Occipital lobe (tissue), 1 donor: ENCODE measurements at regions not wholly inside any gene's neighbourhood (a gene's known extent, or its start where the extent isn't known, plus 50 kb on each side); places are given as distances from the start of the nearest gene placed in this dataset.
"Not testable (repeated sequence)": the region's sequence is repeated elsewhere in the genome, so short reads cannot be mapped to it uniquely, and the experiment has no call there.

Experiments
- DNase-seq: peaks from one replicate; lab custom pipeline; 2025; lab: John Stamatoyannopoulos, UW

GRCh38 chr13:22932632-22933412 lies 248.0 kb upstream of the SGCG start:
- not testable (repeated sequence) for DNase-seq

DNA sequence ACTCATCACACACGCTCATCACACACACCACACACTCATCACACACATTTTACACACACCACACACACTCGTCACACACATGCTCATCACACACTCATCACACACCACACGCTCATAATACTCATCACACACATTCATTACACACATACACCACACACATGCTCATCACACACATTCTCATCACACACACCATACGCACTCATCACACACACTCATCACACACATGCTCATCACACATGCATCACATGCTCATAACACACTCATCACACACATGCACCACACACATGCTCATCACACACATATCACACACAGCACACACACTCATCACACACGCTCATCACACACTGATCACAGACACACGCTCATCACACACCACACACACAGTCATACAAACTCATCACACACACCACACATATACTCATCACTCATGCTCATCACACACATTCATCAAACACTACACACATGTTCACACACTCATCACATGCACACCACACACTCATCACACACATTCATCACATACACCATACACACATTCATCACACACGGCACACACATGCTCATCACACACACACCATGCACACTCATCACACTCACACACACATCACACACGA lies 247.1 kb upstream of the SGCG start:
- no peak for DNase-seq

DNA sequence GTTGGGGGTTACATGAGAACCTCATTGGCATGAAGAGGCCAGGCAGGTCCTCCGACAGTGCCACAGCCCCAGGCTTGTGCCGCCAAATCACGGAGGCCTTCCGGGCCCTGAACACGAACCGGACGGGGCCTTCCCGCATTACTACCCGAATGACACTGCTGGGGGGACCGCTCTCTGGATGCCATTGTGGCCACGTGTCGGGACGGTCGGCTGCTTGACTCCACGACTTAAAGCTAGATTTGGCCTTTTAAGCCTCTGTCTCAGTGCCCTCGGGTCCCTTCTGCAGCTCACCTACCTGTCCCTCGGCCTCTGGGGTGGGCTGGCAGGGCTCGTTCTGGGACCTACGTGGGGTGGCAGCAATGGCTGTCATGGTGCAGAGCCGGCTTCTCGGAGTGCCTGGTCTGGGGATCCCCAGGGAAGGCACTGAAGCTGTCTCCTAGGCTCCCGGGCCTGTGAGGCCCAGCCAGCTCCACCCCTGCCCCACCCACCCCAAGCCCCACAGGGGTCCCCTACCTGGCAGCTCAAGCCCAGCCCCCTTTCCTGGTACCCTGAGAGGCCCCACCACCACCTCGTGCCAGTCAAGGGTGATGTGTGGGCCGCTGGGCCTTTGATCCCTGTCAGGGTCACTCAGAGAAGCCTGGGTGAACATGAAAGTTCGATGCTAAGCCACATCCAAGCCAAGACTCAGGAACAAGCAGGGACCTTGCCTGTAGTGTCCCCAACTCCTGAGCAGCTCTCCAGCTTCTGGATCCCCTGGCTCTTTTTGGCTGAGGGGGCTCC lies 245.8 kb upstream of the SGCG start:
- no peak for DNase-seq

DNA sequence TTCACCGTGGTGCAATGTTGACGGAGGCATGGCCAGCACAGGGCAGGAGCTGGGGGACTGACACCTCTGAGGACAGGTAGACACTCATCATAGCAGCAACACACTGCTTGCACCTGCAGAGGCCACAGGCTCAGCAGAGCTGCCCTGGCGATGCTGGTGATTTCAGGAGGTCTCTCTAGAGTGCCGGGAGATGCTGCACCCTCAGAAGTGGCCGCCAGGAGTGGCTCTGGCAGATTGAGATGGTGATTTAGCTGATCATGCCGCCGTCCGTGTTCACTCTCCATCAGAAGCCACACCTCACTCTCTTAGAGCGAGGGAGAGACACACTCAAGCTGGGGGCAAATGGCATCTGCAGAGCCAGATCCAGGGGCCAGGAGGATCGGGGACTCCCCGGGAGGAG lies 244.6 kb upstream of the SGCG start:
- DNase-seq, result no peak

- DNase-seq, result no peak
These were observed 243.5 kb upstream of the SGCG start for GRCh38 chr13:22937241-22937640.

DNA sequence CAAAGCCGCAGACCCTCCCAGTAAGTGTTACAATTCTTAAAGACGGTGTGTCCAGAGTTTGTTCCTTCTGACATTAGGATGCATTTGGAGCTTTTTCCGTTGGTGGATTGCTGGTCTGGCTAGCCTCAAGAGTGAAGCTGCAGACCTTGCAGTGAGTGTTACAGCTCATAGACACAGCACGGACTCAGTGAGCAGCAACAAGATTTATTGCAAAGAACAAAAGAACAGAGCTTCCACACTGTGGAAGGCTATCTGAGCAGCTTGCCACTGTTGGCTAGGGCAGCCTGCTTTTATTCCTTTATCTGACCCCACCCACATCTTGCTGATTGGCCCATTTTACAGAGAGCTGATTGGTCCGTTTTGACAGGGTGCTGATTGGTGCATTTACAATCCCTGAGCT lies 242.8 kb upstream of the SGCG start:
- no peak for DNase-seq

DNA sequence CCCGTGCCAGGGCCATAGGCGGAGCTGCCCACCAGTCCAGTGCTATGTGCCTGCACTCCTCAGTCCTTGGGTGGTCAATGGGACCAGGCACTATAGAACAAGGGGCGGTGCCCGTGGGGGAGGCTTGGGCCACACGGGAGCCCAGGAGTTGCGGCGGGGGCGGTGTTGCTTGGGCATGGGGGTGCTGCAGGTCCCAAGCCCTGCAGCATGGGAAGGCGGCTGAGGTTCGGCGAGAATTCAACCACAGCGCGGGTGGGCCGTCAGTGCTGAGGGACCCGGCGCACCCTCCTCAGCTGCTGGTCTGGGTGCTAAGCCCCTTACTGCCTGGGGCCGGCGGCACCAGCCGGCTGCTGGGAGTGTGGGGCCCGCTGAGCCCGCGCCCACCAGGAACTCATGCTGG lies 242.2 kb upstream of the SGCG start:
- no peak for DNase-seq

- DNase-seq, result no peak
These were observed 241.6 kb upstream of the SGCG start for GRCh38 chr13:22939157-22939556.

GRCh38 chr13:22940090-22940710 lies 240.6 kb upstream of the SGCG start:
- DNase-seq, result no peak

DNA sequence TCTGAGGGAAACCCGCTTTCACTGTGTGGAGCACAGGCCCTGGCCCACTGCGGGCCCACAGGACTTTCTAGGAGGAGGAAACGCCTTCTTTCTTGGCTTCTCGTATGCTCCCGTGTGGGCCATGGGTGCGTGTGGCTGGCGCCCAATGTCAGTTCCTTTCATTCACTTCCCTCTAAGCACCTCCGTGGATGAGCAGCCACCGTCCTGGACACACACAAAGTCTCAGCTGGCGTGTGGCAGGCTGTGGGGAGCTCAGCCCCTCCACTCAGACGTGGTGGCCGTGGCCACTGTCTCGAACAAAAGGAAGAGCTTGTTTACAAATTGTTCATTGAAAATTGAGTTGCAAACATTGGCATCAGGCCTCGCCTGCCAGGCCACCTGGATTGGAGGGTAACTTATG lies 240.0 kb upstream of the SGCG start:
- no peak for DNase-seq

- not testable (repeated sequence) for DNase-seq
These were observed 239.3 kb upstream of the SGCG start for GRCh38 chr13:22941495-22941894.

- DNase-seq, result not testable (repeated sequence)
These were observed 237.9 kb upstream of the SGCG start for GRCh38 chr13:22942831-22943230.

GRCh38 chr13:22944378-22944777 lies 236.4 kb upstream of the SGCG start:
- DNase-seq, result no peak

DNA sequence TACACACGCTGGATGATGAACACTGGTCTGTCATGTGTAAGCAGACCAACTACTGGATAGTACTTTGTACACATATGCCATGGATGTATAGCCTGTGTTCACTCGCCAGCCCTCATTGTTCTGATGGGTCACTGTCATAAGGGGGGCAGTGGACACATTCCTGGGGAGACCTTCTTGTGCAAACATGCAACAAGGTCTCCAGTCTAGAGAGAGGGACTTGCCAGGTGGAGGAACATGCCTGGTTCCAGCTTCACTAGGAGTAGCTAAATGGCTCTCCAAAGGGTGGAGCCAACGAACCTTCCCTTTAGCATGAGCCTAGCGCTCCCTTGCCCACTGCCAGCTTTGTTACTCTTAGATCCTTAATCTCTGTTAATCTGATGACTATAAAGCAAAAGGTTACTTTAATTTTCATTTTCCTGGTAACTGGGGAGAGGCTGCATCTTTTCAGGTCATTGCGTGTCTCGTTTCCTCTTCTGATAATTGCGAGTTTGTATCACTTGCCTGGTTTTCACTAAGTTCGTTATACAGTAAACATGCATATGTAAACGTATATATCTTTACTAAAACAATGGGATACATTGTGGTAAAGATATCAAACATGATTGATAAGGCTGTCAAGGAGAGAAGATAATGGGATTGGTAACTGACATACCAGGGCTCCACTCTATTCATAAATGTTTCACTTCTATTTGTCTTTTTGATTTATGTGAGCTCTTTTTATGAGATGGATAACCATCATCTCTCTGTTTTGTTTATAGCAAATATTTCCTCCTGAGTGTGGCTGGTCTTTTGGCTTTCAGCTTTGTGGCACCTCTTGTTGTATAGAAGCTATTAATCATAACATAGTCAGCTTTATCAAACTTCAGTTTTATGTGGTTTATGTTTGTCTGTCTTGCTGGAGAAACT lies 235.2 kb upstream of the SGCG start:
- DNase-seq, result no peak

DNA sequence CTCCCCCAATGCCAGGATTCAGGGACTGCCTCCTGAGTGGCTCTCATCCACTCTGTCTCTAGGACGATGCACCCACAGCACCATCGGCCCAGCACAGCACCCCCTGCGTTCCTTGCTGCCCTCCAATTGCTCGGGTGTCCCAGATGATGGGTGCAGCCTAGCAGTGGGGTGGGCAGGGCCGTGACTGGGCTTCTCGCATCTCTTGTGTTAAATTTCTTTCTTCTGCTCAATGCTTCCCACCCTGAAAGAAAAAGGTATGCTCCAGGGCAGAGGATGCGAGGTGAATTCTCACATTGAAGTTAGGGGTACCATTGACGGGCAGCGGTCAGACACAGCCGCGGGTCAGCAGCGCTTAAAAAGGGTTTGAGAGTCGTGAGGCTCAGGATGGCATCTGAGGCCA lies 232.4 kb upstream of the SGCG start:
- no peak for DNase-seq

GRCh38 chr13:22952018-22952417 lies 228.8 kb upstream of the SGCG start:
- DNase-seq, result not testable (repeated sequence)

DNA sequence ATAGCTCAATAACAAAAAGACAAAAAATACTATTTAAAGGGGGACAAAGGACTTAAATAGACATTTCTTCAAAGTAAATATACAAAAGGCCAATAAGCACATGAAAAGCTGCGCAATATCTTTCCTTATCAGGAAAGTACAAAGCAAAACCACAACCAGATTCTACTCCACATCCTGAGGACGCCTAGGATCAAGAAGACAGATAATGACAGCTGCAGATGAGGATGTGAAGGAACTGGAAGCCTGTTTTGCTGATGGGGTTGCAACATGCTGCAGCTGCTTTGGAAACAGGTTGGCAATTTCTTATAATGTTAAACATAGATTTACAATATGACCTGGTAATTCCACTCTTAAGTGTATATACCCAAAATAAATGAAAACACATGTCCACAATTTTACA lies 225.6 kb upstream of the SGCG start:
- not testable (repeated sequence) for DNase-seq

DNA sequence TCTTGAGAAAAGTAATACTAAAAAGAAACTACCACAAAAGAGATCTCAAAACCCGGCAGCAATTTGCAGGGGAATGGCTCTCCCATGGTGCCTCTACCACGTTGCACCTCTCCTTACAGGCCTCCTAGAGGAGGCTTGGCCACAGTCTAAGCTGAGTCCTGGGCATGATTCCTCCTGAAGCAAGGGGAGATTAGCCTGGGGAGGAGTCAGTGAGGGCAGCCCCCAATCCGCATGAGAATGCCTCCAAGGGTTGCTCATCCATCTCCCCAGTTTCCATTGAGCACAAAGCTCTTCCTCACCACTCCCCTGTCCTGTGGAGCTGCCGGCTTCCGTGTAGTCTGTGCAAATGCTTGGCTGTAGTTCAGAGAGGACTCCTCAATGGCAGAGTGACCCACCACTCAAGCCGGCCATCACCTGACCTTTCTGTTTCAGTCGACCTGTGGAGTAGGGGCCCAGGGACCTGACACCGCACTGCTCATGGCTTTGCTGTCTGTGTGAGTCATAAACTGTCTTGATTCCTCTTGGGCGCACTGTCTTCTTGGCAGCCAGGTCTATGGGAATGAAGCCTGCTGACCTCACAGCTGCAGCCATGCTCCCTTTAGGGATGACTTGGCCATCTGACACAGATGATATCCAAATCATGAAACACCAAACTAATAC lies 224.2 kb upstream of the SGCG start:
- DNase-seq, result not testable (repeated sequence)

DNA sequence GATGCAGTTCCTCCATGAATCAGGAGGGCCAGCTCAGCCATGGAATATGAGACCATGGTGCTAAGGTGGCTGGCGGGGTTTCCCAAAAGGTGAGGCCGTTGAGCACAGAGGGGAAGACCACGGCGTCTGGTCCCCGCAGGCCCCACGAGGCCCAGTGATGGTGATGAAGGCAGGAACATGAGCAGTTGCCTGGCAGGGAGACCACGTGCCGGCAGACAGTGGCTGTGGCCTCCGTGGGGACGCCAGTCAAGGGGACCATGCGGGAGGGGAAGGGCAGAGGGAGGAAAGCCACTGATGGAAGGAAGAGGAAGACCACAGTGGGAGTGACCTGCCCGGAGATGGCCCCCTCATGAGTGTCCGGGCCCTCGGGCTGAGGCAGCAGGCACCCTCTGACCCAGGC lies 220.9 kb upstream of the SGCG start:
- DNase-seq, result not testable (repeated sequence)

GRCh38 chr13:22960827-22961226 lies 220.0 kb upstream of the SGCG start:
- DNase-seq, result no peak
